ENCODE measurements at regions not wholly inside any gene's neighbourhood (a gene's known extent, or its start where the extent isn't known, plus 50 kb on each side); places are given as distances from the start of the nearest gene placed in this dataset.

- TF ChIP-seq POLR2A (IDR thresholded peaks at IDR 0.05; ENCODE audit: low read depth, low read length) (no peak), POLR2AphosphoS5 (IDR thresholded peaks at IDR 0.05; ENCODE audit: low read depth, low read length) (no peak), TAF1 (IDR thresholded peaks at IDR 0.05; ENCODE audit: borderline replicate concordance, low read depth, low read length) (no peak)
Measured at GRCh38 chr12:46546634-46547273, 174.2 kb upstream of the SLC38A2 start.

All from GM12892 (cell line).